HL-60 (cell line): ENCODE measurements at regions not wholly inside any gene's neighbourhood (a gene's known extent, or its start where the extent isn't known, plus 50 kb on each side); places are given as distances from the start of the nearest gene placed in this dataset.

Experiments used
- CTCF ChIP-seq: IDR thresholded peaks from one replicate; pipeline ENCODE4 v1.5.1; 2011; ENCODE audit warnings: low read length, control low read depth, inconsistent platforms; ENCODE audit not compliant: insufficient read depth
- GABPA ChIP-seq: IDR thresholded peaks from 2 replicates; pipeline ENCODE4 v1.6.1; 2012; ENCODE audit warnings: low read depth
- POLR2AphosphoS5 ChIP-seq: IDR thresholded peaks from 2 replicates; pipeline ENCODE4 v1.6.1; 2012; ENCODE audit warnings: low read depth
- SPI1 ChIP-seq: IDR thresholded peaks from 2 replicates; pipeline ENCODE4 v1.6.1; 2012; ENCODE audit warnings: low read depth, mild to moderate bottlenecking, borderline replicate concordance

GRCh38 chr4:83753260-83753659, 217.4 kb downstream of the GPAT3 start:
- TF ChIP-seq POLR2AphosphoS5: no peak
- no peak for TF ChIP-seq CTCF
- no peak for TF ChIP-seq GABPA
- no peak for TF ChIP-seq SPI1
